ENCODE measurements at regions not wholly inside any gene's neighbourhood (a gene's known extent, or its start where the extent isn't known, plus 50 kb on each side); places are given as distances from the start of the nearest gene placed in this dataset.
A peak's percentile ranks its signal among the peaks of the same experiment; 100 is the strongest.

DNA sequence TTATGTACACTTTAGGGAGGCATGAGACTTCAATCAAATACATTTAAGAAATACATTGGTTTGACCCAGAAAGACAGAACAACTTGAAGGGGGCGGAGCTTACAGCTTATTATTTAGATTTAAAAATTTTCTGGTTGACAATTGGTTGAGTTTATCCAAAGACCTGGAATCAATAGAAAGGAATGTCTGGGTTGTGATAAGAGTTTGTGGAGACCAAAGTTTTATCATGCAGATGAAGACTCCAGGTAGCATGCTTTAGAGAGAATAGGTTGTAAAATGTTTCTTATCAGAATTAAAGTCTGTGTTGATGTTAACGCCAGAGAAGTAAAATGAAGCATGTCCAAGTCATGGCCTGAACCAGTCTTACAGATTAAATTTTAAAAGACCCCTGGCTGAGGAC, 757.8 kb upstream of the ADGRB3 start:
- POLR2A ChIA-PET (ENCODE audit: partially characterized antibody), result no interaction called here
- Histone ChIP-seq H3K9me3 (ENCODE audit: control insufficient read depth in 1 of 2, low read length in 2 of 2) (no peaks in the 10 kb centered on the region), H3K27ac (ENCODE audit: low read depth, low read length) (no peak overlapping the region), H3K27me3 (ENCODE audit: insufficient read depth, low read length) (no peaks in the 10 kb centered on the region), H3K36me3 (ENCODE audit: insufficient read depth, low read length) (no peaks in the 10 kb centered on the region), H3K4me1 (ENCODE audit: insufficient read depth, low read length) (no peaks in the 10 kb centered on the region), H3K4me3 (ENCODE audit: low read length in 2 of 2) (no peak overlapping the region)
- Mint-ChIP-seq H3K36me3 (no peaks in the 10 kb centered on the region), H3K27me3 (no peaks in the 10 kb centered on the region), H3K4me1 (no peaks in the 10 kb centered on the region), H3K9me3 (peaks cover 0 to 9% (median 7%) of the 10 kb centered on the region in 8 donors), H3K27ac (no peak overlapping the region), H3K4me3 (no peak overlapping the region)
- no peak for DNase-seq
- intact Hi-C loops (cut with micrococcal nuclease), result no loop called here
- CTCF ChIA-PET (ENCODE audit: partially characterized antibody), result interaction anchor here (0.6 kb wide), 1 partner anchor 615 kb away, joined by 5 read pairs; no protein-coding TSS in a partner anchor

DNA sequence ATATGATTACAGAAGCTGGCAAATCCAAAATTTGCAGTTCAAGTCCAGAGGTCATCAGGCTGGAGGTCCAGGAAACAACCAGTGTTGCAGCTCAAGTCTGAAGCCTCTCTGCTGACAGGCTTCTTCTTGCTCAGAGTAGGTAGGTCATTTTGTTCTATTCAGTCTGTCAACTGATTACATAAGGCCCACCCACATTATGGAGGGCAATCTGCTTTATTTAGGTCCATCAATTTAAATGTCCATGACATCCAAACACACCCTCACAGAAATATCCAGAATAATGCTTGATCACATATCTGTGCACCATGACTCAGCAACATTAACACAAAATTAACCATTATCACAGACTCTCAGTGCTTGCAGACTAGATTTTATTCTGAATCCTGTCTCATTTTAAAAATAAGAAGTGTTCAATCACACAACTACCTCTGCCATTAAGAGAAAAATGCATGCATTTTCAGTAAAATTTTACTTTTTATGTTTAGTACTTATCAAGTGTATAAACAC, 759.2 kb upstream of the ADGRB3 start:
- Histone ChIP-seq H3K4me1 (ENCODE audit: insufficient read depth, low read length) (no peaks in the 10 kb centered on the region), H3K9me3 (ENCODE audit: control insufficient read depth in 1 of 2, low read length in 2 of 2) (no peaks in the 10 kb centered on the region), H3K36me3 (ENCODE audit: insufficient read depth, low read length) (no peaks in the 10 kb centered on the region), H3K27me3 (ENCODE audit: insufficient read depth, low read length) (no peaks in the 10 kb centered on the region), H3K4me3 (ENCODE audit: low read length in 2 of 2) (no peak overlapping the region), H3K27ac (ENCODE audit: low read depth, low read length) (no peak overlapping the region)
- no peak overlapping the region for H3K27ac Mint-ChIP-seq
- intact Hi-C loops (cut with micrococcal nuclease), result no loop called here
- peaks cover 0 to 9% (median 7%) of the 10 kb centered on the region in 8 donors for H3K9me3 Mint-ChIP-seq
- CTCF ChIA-PET (ENCODE audit: partially characterized antibody), result no interaction called here
- no peaks in the 10 kb centered on the region for H3K4me1 Mint-ChIP-seq
- DNase-seq, result no peak
- POLR2A ChIA-PET (ENCODE audit: partially characterized antibody), result no interaction called here
- no peaks in the 10 kb centered on the region for H3K27me3 Mint-ChIP-seq
- no peaks in the 10 kb centered on the region for H3K36me3 Mint-ChIP-seq
- no peak overlapping the region for H3K4me3 Mint-ChIP-seq

- CTCF ChIA-PET (ENCODE audit: partially characterized antibody), result no interaction called here
- Mint-ChIP-seq H3K27ac (no peak overlapping the region), H3K4me1 (no peaks in the 10 kb centered on the region), H3K4me3 (no peak overlapping the region), H3K9me3 (peaks cover 2 to 11% (median 6%) of the 10 kb centered on the region in 8 donors), H3K27me3 (no peaks in the 10 kb centered on the region), H3K36me3 (no peaks in the 10 kb centered on the region)
- Histone ChIP-seq H3K4me1 (ENCODE audit: insufficient read depth, low read length) (no peaks in the 10 kb centered on the region), H3K4me3 (ENCODE audit: low read length in 2 of 2) (no peak overlapping the region), H3K27me3 (ENCODE audit: insufficient read depth, low read length) (no peaks in the 10 kb centered on the region), H3K27ac (ENCODE audit: low read depth, low read length) (no peak overlapping the region), H3K36me3 (ENCODE audit: insufficient read depth, low read length) (no peaks in the 10 kb centered on the region), H3K9me3 (ENCODE audit: control insufficient read depth in 1 of 2, low read length in 2 of 2) (no peaks in the 10 kb centered on the region)
- POLR2A ChIA-PET (ENCODE audit: partially characterized antibody), result no interaction called here
- intact Hi-C loops (cut with micrococcal nuclease), result no loop called here
- no peak for DNase-seq
Observed at GRCh38 chr6:67870321-67870720, 764.8 kb upstream of the ADGRB3 start.

DNA sequence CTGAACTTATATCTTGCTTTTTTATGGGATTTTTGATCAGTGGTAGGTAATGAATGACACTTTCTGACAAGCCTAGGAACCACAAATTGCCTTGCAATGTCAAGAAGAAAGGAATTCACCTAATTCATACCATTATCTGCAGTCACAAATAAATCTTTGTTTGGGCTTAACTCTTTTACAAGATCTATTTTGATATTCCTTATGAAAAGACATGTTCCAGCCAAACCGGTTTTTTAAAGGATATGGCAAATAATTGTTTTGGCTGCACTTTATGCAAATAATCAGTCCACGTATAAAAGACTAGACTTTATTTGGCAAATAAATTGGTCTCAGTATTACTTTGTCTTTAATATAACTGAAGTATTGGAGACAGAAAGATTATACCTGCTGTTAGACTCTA, 771.7 kb upstream of the ADGRB3 start:
- H3K4me3 ChIP-seq (ENCODE audit: low read length in 2 of 2), result no peak overlapping the region
- ChIA-PET POLR2A (ENCODE audit: partially characterized antibody) (no interaction called here), CTCF (ENCODE audit: partially characterized antibody) (interaction anchor here (1.0 kb wide), 1 partner anchor 23 kb away, joined by 3 read pairs; no protein-coding TSS in a partner anchor)
- H3K4me1 Mint-ChIP-seq, result no peaks in the 10 kb centered on the region
- H3K27ac ChIP-seq (ENCODE audit: low read depth, low read length), result no peak overlapping the region
- H3K4me3 Mint-ChIP-seq, result no peak overlapping the region
- H3K27me3 ChIP-seq (ENCODE audit: insufficient read depth, low read length), result no peaks in the 10 kb centered on the region
- H3K27me3 Mint-ChIP-seq, result no peaks in the 10 kb centered on the region
- intact Hi-C loops (cut with micrococcal nuclease), result no loop called here
- H3K36me3 ChIP-seq (ENCODE audit: insufficient read depth, low read length), result no peaks in the 10 kb centered on the region
- no peaks in the 10 kb centered on the region for H3K9me3 ChIP-seq (ENCODE audit: control insufficient read depth in 1 of 2, low read length in 2 of 2)
- no peaks in the 10 kb centered on the region for H3K4me1 ChIP-seq (ENCODE audit: insufficient read depth, low read length)
- H3K9me3 Mint-ChIP-seq, result peaks cover 0 to 17% (median 3%) of the 10 kb centered on the region in 8 donors
- DNase-seq, result no peak
- no peaks in the 10 kb centered on the region for H3K36me3 Mint-ChIP-seq
- H3K27ac Mint-ChIP-seq, result no peak overlapping the region

DNA sequence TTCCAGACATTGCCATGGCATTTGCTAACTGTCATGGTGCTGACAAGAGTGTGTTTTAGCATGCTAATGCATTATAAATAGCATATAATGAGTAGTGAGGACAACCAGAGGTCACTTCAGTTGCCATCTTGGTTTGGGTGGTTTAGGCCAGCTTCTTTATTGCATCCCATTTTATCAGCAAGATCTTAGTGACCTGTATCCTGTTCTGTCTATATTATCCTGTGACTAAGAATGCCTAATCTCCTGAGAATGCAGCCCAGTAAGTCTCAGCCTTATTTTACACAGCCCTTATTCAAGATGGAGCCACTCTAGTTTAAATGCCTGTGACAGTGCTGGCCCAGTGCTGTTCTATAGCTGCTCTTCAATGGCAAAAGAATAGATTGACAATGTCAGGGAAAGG, 781.0 kb upstream of the ADGRB3 start:
- no peaks in the 10 kb centered on the region for H3K27me3 Mint-ChIP-seq

DNA sequence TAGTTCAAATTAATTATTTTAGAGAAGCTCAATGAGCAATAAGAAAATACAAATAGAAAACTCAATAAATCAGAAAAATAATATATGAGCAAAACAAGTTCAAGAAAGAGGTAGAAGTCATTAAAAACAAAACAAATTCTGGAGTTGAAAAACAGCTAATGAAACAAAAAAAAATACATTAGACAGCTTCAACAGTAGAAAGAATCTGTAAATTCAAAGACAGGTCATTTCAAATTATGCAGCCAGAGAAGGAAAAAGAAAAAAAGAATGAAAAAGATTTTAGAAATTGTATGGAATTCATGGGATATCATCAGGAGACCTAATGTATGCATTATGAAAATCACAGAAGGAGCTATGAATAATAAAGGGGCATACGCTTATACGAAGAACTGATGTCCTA, 795.3 kb upstream of the ADGRB3 start:
- H3K4me3 Mint-ChIP-seq, result no peak overlapping the region

More for the DNA sequence above, 781.0 kb upstream of the ADGRB3 start:
- no peak for DNase-seq
- Histone ChIP-seq H3K4me1 (ENCODE audit: insufficient read depth, low read length) (no peaks in the 10 kb centered on the region), H3K4me3 (ENCODE audit: low read length in 2 of 2) (no peak overlapping the region), H3K27ac (ENCODE audit: low read depth, low read length) (no peak overlapping the region), H3K27me3 (ENCODE audit: insufficient read depth, low read length) (no peaks in the 10 kb centered on the region), H3K36me3 (ENCODE audit: insufficient read depth, low read length) (no peaks in the 10 kb centered on the region), H3K9me3 (ENCODE audit: control insufficient read depth in 1 of 2, low read length in 2 of 2) (no peaks in the 10 kb centered on the region)
- no peak overlapping the region for H3K27ac Mint-ChIP-seq
- H3K4me3 Mint-ChIP-seq, result no peak overlapping the region
- no peaks in the 10 kb centered on the region for H3K4me1 Mint-ChIP-seq
- CTCF ChIA-PET (ENCODE audit: partially characterized antibody), result no interaction called here
- H3K9me3 Mint-ChIP-seq, result peaks cover 0 to 10% (median 5%) of the 10 kb centered on the region in 8 donors
- H3K36me3 Mint-ChIP-seq, result no peaks in the 10 kb centered on the region
- POLR2A ChIA-PET (ENCODE audit: partially characterized antibody), result no interaction called here
- intact Hi-C loops (cut with micrococcal nuclease), result no loop called here

GRCh38 chr6:67825201-67825895, 809.7 kb upstream of the ADGRB3 start:
- Mint-ChIP-seq H3K9me3 (peaks cover 3 to 16% (median 10%) of the 10 kb centered on the region in 8 donors), H3K27me3 (no peaks in the 10 kb centered on the region), H3K27ac (no peak overlapping the region), H3K36me3 (no peaks in the 10 kb centered on the region), H3K4me1 (no peaks in the 10 kb centered on the region), H3K4me3 (no peak overlapping the region)
- no peaks in the 10 kb centered on the region for H3K4me1 ChIP-seq (ENCODE audit: insufficient read depth, low read length)
- POLR2A ChIA-PET (ENCODE audit: partially characterized antibody), result no interaction called here
- peak in 1 of 5 donors; percentile 31 for DNase-seq
- H3K27me3 ChIP-seq (ENCODE audit: insufficient read depth, low read length), result no peaks in the 10 kb centered on the region
- intact Hi-C loops (cut with micrococcal nuclease), result no loop called here
- no peak overlapping the region for H3K27ac ChIP-seq (ENCODE audit: low read depth, low read length)
- CTCF ChIA-PET (ENCODE audit: partially characterized antibody), result no interaction called here
- no peak overlapping the region for H3K4me3 ChIP-seq (ENCODE audit: low read length in 2 of 2)
- no peaks in the 10 kb centered on the region for H3K36me3 ChIP-seq (ENCODE audit: insufficient read depth, low read length)
- no peaks in the 10 kb centered on the region for H3K9me3 ChIP-seq (ENCODE audit: control insufficient read depth in 1 of 2, low read length in 2 of 2)

More for the DNA sequence above, 795.3 kb upstream of the ADGRB3 start:
- Mint-ChIP-seq H3K9me3 (peaks cover 5 to 31% (median 16%) of the 10 kb centered on the region in 8 donors), H3K4me1 (no peaks in the 10 kb centered on the region), H3K36me3 (no peaks in the 10 kb centered on the region), H3K27me3 (no peaks in the 10 kb centered on the region), H3K27ac (no peak overlapping the region)
- H3K9me3 ChIP-seq (ENCODE audit: control insufficient read depth in 1 of 2, low read length in 2 of 2), result no peaks in the 10 kb centered on the region
- no peak overlapping the region for H3K27ac ChIP-seq (ENCODE audit: low read depth, low read length)
- ChIA-PET CTCF (ENCODE audit: partially characterized antibody) (interaction anchor here (0.7 kb wide), 1 partner anchor 23 kb away, joined by 3 read pairs; no protein-coding TSS in a partner anchor), POLR2A (ENCODE audit: partially characterized antibody) (no interaction called here)
- intact Hi-C loops (cut with micrococcal nuclease), result no loop called here
- H3K4me3 ChIP-seq (ENCODE audit: low read length in 2 of 2), result no peak overlapping the region
- no peak for DNase-seq
- no peaks in the 10 kb centered on the region for H3K27me3 ChIP-seq (ENCODE audit: insufficient read depth, low read length)
- H3K4me1 ChIP-seq (ENCODE audit: insufficient read depth, low read length), result no peaks in the 10 kb centered on the region
- no peaks in the 10 kb centered on the region for H3K36me3 ChIP-seq (ENCODE audit: insufficient read depth, low read length)
